Islet of Langerhans (tissue), 1 donor: ENCODE measurements at regions not wholly inside any gene's neighbourhood (a gene's known extent, or its start where the extent isn't known, plus 50 kb on each side); places are given as distances from the start of the nearest gene placed in this dataset.
"Not testable (repeated sequence)": the region's sequence is repeated elsewhere in the genome, so short reads cannot be mapped to it uniquely, and the experiment has no call there.

Source experiments
- FAIRE-seq: peaks from one replicate; lab custom pipeline; 2011; peaks lifted over from hg19 to GRCh38; lab: Jason Lieb, UNC

DNA sequence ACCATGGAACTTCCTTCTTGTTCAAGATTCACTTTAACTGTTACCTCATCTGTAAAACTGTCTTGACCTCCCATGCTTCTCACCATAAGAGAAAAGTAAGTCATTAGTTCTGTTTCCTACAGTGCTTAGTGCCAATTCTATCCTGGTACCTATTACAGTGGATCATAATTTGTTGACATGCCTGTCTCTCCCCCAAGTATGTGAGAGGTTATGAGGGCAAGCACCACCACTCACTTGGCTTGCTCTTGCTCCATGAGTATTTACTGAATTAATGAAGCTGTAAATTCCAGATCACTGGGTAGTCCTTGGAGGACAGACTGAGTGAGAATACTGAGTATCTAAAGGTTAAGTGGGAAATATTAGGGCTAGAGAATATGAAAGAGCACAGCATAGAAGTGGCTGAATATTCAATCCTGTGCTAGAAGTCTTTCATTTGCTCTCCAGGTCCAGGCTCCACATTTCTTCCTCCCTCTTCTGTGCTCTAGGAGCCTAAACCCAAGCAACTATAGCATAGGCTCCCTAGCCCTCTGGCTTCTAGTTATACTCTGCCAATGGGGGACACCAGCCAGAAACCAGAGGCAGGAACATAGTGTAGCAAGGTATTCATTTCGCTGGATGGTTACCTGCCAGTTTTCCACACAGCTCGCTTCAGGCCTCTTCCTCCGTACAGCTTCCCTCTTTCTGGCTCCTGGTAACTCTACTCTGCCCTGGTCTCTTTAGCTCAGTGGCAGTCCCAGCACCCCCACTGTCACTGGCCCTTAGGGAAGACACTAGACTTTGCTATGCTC, 118.2 kb upstream of the SLC5A12 start:
- FAIRE-seq, result no peak

DNA sequence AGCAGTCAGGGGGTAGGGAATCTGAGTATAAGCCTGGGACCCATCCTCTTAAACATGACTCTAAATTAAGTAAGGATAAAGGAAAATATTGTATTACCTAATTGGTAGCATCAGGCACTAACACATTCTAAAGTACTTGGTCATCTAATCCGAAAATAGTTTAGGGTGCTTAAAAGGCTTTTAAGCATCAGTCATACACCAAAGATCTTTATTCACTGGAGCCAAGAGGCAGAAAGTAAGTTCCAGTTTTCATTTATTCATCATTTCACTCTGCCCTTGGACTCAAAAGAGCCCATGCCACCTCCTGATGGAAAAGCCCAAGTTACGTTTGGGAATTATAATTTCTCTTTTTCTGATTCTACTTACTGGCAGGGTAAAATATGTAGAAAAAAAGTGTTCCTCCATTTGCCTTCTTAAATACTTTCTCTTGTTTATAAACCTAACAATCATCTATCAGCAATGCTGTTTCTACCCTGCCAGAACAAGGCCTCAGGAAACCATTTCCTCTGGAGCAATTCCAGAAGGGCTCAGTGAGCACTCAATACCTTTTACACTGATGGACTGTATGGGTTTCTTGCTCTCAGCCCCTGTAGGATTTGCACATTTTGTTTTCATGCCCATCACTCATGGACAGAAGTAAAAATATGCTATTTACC, 120.1 kb upstream of the SLC5A12 start:
- no peak for FAIRE-seq

DNA sequence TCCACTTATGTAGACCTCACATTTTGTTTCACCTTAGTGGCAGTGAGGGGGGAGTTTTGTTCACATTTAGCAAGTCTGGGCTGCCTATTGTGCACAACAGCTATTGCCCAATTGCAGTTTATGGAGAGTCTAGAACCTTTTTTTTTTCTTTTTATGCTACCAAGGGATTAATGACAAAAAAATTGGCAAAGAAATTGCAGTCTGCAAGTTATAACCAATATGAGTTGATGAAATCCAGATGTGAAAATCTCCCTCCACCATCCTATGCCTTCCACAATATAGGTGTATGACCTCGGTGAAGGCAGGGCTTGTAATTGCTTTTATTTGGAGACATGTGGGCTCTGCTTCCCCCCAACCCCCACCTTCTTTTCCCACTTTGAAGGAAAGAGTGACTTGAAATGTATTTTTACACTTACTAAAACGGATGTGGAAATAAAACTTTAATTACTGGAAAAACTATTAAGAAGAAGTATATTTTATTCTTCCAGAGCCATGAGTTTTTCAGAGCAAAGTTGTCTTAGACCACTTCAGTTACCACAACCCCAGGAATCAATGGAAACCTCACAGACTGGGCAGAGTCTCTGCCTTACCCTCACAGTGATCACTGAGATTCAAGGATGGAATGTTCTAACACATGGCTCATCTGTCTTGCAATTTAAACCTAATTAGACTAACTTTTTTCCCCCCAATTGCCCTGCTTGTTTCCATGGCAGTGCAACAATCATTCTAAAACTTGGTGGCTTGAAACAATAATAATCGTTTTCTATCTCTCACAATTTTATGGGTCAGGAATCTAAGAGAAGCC, 120.8 kb upstream of the SLC5A12 start:
- FAIRE-seq, result no peak

GRCh38 chr11:26843539-26843938, 121.7 kb upstream of the SLC5A12 start:
- no peak for FAIRE-seq

DNA sequence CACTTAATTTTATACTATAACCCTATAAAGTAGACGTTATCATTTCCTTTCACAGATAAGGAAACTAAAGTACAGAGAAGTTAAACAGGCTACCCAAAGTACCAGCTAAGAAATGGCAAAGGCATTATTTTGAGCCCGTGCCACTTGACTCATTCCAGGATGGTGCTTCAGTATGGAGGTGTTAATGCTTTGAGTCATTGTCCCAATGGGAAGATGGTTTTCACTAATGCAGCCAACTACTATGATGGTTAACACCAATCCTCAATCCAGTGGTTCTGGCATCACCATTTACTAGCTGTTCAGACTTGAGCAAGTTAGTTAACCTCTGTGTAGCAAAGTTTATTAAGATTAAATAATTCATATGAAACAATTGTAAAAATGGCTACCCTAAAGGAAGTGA, 123.1 kb upstream of the SLC5A12 start:
- no peak for FAIRE-seq

DNA sequence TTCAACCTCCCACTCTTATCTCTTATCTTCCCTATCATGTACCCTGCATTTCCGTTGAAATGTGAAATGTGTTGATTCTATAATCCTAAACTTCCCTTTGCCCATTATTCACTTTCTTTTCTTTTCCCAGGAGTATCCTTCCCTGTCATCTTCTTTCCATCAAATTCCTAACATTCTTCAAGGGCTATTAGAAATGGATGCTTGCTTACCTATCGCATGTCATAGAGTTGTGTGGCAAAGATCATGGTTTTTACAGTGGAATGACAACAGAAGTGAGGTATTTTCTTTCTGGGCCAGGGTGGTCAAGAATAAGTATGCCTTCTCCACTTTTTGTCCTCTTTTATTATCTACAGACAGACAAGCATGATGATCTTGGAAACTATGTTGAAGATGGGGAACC, 124.4 kb upstream of the SLC5A12 start:
- no peak for FAIRE-seq

DNA sequence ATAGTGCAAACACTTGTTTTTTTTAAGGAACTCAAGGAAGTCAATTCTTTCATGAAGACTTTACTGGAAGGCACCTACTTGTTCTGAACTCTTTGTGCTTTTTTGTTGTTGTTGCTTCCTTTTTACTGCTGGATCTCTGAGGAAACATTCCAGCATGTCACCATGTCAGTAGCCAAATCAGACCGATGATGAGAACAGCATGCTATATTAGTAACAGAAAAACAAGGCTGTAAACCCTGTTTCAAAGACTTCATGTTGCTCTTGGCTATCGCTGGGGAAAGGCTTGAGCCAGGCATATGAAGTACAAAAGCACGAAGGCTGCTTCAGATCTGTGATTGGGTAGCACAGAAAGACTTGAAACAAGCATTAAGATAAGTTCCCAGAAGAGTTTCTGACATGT, 125.6 kb upstream of the SLC5A12 start:
- FAIRE-seq, result no peak

DNA sequence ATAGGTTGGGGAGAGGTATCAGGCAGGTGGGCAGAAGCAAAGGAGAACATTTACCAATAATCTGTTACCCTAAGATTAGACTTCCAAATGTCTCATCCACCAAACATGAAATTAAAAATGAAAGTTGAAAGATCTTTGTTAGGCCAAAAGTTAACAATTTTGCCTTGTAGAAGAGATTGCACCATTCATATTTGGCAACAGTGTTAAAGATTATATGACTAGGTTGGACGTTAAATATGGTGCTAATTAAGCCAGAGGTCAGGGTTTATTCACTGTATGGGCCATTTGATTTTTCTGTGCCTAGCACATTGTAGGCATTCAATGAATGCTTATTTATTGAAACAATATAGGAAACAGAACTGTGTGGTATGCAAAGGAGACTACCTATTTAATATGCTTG, 126.1 kb upstream of the SLC5A12 start:
- FAIRE-seq, result no peak

DNA sequence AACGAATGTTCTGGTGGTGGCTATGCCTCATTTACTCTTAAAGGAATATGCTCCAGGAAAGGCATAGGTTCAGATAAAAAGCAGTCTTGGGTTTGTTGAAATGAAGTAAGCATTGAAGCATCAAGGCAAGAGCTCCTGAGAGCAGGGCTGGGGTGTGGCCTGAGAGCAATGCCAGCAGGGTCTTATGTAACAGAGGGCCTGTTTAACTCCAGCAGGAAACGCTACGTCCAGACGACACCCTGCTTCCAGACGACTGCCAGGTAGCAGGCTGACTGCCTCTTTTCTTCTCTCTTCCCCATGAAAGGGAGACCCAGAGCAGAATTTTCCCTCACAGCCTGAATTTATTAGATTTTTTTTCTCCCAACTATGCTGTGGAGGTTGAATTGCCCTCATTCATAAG, 127.2 kb upstream of the SLC5A12 start:
- FAIRE-seq, result no peak

- FAIRE-seq, result no peak
These were observed 129.4 kb upstream of the SLC5A12 start for GRCh38 chr11:26851291-26851690.

- FAIRE-seq, result no peak
These were observed 129.8 kb upstream of the SLC5A12 start for GRCh38 chr11:26851696-26852095.

GRCh38 chr11:26858098-26858497, 135.8 kb upstream of the FIBIN start:
- FAIRE-seq, result no peak

GRCh38 chr11:26859416-26859815, 134.5 kb upstream of the FIBIN start:
- FAIRE-seq, result no peak

DNA sequence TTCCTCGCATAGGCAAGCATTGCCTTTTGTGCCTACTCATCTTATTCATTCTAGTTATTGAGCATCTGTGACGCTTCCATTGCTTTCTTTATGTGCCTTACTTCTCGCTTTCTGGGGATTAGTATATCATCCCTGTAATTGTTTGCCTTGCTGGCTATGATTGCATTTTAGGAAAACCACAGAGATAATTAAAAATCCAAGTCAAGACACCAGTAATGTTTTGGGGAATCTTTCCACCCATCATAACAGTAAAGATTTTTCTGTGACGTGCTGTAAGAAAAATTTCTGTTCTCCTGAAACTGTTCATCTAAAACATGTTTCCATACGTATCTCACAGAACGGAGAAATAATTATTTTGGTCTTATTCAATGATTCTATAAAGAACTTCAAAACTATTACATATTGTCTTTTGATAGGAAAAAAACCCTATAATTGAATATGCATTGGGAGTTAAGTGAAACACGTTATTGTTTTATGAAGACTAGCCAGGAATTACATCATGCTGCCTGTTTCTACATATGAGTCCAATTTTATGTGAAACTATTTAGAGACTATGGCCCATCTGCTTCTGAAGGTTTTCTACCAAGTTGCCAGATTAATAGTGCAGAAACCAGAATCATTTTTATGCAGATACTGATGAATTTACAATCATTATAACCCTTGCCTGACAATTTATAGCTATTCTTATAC, 133.7 kb upstream of the FIBIN start:
- no peak for FAIRE-seq

- no peak for FAIRE-seq
These were observed 133.0 kb upstream of the FIBIN start for GRCh38 chr11:26860895-26861294.

DNA sequence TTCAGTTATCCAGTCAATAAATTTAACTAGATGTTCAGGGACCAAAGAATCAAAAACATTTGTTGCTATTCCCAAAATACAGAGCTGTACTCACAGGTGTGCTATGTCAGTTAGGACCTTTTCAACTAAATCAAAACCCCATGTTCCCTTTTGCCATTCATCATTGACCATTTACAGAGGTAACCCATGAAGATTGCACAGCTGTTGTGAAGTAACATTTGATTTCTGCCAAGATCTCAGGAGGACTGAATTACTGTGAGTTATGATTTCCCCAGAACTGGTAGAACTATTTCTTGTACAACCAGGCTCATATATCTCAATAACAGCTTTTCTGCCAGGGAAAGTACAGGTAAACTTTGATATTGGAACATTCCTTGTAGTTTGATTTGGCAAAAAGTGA, 131.1 kb upstream of the FIBIN start:
- FAIRE-seq, result no peak

DNA sequence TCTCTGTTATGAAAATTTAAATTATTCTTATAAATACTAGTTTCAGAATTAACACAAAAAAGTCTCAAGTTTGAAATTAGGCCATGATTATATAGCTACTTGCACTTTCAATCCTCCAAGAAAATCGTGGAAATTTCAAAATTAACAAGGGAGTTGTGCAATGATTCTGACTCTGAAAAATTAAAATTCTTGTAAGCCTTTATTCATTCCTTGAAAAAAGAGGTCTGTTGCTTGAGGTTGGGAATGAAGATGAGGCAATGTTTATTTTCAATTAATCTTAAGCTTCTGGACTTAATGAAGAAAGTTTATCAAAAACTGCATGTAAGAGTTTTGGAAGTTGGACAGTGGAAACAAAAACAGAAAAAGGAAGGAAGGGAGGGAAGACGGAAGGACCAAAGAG, 128.2 kb upstream of the FIBIN start:
- FAIRE-seq, result no peak

GRCh38 chr11:26867286-26867685, 126.6 kb upstream of the FIBIN start:
- no peak for FAIRE-seq

- no peak for FAIRE-seq
These were observed 114.8 kb upstream of the FIBIN start for GRCh38 chr11:26878959-26879581.

GRCh38 chr11:26882363-26882880, 111.5 kb upstream of the FIBIN start:
- FAIRE-seq, result not testable (repeated sequence)

DNA sequence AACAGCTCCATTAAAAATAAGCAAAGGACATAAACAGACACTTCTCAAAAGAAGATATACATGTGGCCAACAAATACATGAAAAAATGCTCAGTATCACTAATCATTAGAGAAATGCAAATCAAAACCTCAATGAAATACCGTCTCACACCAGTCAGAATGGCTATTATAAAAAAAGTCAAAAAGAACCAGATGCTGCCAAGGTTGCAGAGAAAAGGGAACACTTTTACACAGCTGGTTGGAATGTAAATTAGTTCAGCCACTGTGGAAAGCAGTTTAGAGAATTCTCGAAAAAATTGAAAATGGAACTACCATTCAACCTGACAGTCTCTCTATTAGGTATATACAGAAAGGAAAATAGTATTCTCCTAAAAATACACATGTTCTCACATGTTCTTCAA, 102.4 kb upstream of the FIBIN start:
- no peak for FAIRE-seq

GRCh38 chr11:26896719-26897118, 97.2 kb upstream of the FIBIN start:
- no peak for FAIRE-seq
